Stimulated activated CD4-positive, alpha-beta T cell treated with anti-CD3 and anti-CD28 coated beads, Interleukin-1b, Interleukin-23, amount 100 ng/mL, for 4 hours (primary cell): ENCODE measurements at regions not wholly inside any gene's neighbourhood (a gene's known extent, or its start where the extent isn't known, plus 50 kb on each side); places are given as distances from the start of the nearest gene placed in this dataset.
"Not testable (repeated sequence)": the region's sequence is repeated elsewhere in the genome, so short reads cannot be mapped to it uniquely, and the experiment has no call there.

Source experiments
- DNase-seq, 2 donors: peaks; one replicate each; pipeline ENCODE4 v3.0.0-alpha.2; 2020; ENCODE audit warnings: low read depth in 2 of 2

- DNase-seq, result not testable (repeated sequence)
Measured at GRCh38 chr15:20473465-20473864, 68.1 kb downstream of the GOLGA6L6 start.

GRCh38 chr15:20472983-20473382, 68.6 kb downstream of the GOLGA6L6 start:
- DNase-seq, result not testable (repeated sequence)

GRCh38 chr15:20470810-20471209, 70.8 kb downstream of the GOLGA6L6 start:
- not testable (repeated sequence) for DNase-seq

- DNase-seq, result not testable (repeated sequence)
Measured at GRCh38 chr15:20441138-20441537, 100.5 kb downstream of the GOLGA6L6 start.

GRCh38 chr15:20440390-20440789, 101.2 kb downstream of the GOLGA6L6 start:
- not testable (repeated sequence) for DNase-seq

- not testable (repeated sequence) for DNase-seq
Measured at GRCh38 chr15:20439111-20439510, 102.5 kb downstream of the GOLGA6L6 start.

- DNase-seq, result not testable (repeated sequence)
Measured at GRCh38 chr15:20438255-20438654, 103.3 kb downstream of the GOLGA6L6 start.

- DNase-seq, result not testable (repeated sequence)
Measured at GRCh38 chr15:20433468-20433867, 108.1 kb downstream of the GOLGA6L6 start.

- not testable (repeated sequence) for DNase-seq
Measured at GRCh38 chr15:20430495-20430894, 111.1 kb downstream of the GOLGA6L6 start.

GRCh38 chr15:20420710-20421109, 120.9 kb downstream of the GOLGA6L6 start:
- not testable (repeated sequence) for DNase-seq

GRCh38 chr15:20416618-20417017, 125.0 kb downstream of the GOLGA6L6 start:
- not testable (repeated sequence) for DNase-seq

- not testable (repeated sequence) for DNase-seq
Measured at GRCh38 chr15:20409667-20410198, 131.9 kb downstream of the GOLGA6L6 start.

- DNase-seq, result no peak
Measured at GRCh38 chr15:20409247-20409646, 132.4 kb downstream of the GOLGA6L6 start.

- no peak for DNase-seq
Measured at GRCh38 chr15:20407553-20407952, 134.0 kb downstream of the GOLGA6L6 start.

- DNase-seq, result not testable (repeated sequence)
Measured at GRCh38 chr15:20404571-20404970, 137.0 kb downstream of the GOLGA6L6 start.

- not testable (repeated sequence) for DNase-seq
Measured at GRCh38 chr15:20402586-20402985, 139.0 kb downstream of the GOLGA6L6 start.

- DNase-seq, result not testable (repeated sequence)
Measured at GRCh38 chr15:20401058-20401457, 140.5 kb downstream of the GOLGA6L6 start.

GRCh38 chr15:20398680-20399079, 142.9 kb downstream of the GOLGA6L6 start:
- DNase-seq, result not testable (repeated sequence)

- not testable (repeated sequence) for DNase-seq
Measured at GRCh38 chr15:20388161-20388560, 153.4 kb downstream of the GOLGA6L6 start.

- no peak for DNase-seq
Measured at GRCh38 chr15:20386198-20386597, 155.4 kb downstream of the GOLGA6L6 start.

- not testable (repeated sequence) for DNase-seq
Measured at GRCh38 chr15:20380199-20380598, 161.4 kb downstream of the GOLGA6L6 start.

- no peak for DNase-seq
Measured at GRCh38 chr15:20376872-20377271, 164.7 kb downstream of the GOLGA6L6 start.

- DNase-seq, result not testable (repeated sequence)
Measured at GRCh38 chr15:20372416-20372815, 169.2 kb downstream of the GOLGA6L6 start.

- no peak for DNase-seq
Measured at GRCh38 chr15:20369500-20369899, 172.1 kb downstream of the GOLGA6L6 start.
